GM12875 (cell line): ENCODE measurements at regions not wholly inside any gene's neighbourhood (a gene's known extent, or its start where the extent isn't known, plus 50 kb on each side); places are given as distances from the start of the nearest gene placed in this dataset.

Source experiments
- H3K4me3 ChIP-seq: one replicate; pipeline ENCODE4 v1.5.1; 2011; ENCODE audit warnings: low read depth, low read length, control low read depth
- TF ChIP-seq, protein P1 (sequence below): IDR thresholded peaks from 2 replicates; pipeline ENCODE4 v1.5.1; 2011; ENCODE audit warnings: low read depth, mild to moderate bottlenecking, control low read depth, inconsistent platforms, low read length, moderate library complexity, borderline replicate concordance; ENCODE audit not compliant: insufficient read depth

DNA sequence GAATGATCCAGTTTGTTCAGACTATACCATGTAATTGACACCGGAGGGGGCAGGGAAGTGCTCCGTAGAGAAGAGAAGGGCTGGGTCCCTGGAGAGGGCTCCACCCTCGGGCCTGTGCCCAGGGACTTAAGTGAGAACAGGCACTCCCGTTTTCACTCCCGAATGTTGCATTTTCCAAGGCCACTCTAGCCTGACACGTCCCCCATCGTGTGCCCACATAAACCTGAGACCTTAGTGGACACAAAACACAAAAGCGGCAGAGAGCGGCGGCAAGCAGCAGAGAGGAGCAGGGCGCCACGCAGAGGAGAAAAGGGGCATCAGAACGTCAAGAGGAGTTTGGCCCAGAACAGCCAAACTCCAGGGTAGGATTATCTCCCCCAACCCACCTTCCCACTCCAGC is 1405.1 kb downstream of the GRIK2 start:
- H3K4me3 ChIP-seq, result no peak overlapping the region
- TF ChIP-seq, protein P1, sequence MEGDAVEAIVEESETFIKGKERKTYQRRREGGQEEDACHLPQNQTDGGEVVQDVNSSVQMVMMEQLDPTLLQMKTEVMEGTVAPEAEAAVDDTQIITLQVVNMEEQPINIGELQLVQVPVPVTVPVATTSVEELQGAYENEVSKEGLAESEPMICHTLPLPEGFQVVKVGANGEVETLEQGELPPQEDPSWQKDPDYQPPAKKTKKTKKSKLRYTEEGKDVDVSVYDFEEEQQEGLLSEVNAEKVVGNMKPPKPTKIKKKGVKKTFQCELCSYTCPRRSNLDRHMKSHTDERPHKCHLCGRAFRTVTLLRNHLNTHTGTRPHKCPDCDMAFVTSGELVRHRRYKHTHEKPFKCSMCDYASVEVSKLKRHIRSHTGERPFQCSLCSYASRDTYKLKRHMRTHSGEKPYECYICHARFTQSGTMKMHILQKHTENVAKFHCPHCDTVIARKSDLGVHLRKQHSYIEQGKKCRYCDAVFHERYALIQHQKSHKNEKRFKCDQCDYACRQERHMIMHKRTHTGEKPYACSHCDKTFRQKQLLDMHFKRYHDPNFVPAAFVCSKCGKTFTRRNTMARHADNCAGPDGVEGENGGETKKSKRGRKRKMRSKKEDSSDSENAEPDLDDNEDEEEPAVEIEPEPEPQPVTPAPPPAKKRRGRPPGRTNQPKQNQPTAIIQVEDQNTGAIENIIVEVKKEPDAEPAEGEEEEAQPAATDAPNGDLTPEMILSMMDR, result no peak

DNA sequence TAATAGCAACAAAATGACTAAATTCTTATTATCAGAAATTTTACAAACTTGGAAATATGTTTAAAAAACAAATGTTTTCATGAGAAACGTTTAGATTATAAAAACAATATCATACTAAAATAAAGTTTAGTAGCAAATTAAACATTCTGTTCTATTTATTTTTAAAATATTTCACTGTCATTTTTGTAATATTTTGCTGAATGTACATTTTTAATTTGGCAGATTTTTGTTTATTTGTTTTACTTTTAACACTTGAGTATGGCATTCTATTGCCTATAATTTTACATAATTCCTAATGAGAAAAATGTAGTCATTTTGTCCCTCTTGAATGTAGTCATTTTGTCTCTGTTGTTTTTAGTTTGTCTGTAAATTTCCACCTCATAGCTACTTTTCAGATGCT is 1400.2 kb downstream of the GRIK2 start:
- H3K4me3 ChIP-seq, result no peak overlapping the region
- TF ChIP-seq, protein P1, result no peak

DNA sequence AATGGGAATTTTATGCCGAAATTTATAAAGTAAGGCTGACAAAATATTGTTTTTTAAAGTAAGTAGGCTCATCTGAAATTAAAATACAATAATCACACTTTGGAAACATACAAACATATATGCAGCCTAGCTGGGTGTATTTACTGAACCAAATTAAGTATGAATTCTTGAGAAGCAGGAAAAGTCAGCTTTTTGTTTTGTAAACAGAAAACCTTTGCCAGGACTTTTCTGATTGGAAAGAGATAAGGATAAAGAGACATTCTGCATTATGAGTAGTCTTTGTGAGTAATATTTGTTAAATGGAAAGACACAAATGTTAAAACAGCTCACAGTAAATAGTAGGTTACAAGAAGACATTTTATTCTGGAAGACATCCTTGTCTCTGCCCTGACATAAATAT is 1380.8 kb downstream of the GRIK2 start:
- TF ChIP-seq, protein P1, result no peak
- H3K4me3 ChIP-seq, result no peak overlapping the region

DNA sequence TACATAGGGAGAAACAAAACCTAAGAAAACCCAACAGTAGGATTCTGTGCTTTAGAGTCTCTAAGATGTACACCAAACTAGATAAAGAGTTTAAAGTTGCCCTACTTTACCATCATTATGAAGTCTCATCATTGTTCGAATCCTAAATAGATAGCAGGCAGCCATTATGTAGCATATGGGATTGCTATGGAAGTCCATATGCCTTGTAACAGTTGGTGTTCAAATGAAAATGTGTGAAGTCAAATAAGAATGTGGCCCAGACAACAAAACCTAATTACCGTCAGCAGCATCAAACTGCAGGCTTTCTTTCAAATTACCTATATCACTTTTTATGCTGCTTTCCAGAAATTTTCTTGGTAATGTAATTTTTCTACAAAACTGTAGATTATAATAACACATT is 1380.1 kb downstream of the GRIK2 start:
- TF ChIP-seq, protein P1, result no peak
- H3K4me3 ChIP-seq, result no peak overlapping the region

DNA sequence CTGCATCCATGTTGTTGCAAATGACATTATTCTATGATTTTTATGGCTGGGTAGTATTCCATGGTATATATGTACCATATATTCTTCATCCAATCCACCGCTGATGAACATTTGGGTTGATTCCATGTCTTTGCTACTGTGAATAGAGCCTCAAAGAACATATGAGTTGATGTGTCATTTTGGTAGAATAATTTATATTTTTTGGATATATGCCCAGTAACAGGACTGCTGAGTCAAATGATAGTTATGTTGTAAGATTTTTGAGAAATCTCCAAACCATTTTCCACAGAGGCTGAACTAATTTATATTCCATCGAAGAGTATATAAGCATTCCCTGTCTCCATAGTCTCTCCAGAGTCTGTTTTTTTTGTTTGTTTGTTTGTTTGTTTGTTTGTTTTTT is 1373.5 kb downstream of the GRIK2 start:
- H3K4me3 ChIP-seq, result no peak overlapping the region
- TF ChIP-seq, protein P1, result no peak

DNA sequence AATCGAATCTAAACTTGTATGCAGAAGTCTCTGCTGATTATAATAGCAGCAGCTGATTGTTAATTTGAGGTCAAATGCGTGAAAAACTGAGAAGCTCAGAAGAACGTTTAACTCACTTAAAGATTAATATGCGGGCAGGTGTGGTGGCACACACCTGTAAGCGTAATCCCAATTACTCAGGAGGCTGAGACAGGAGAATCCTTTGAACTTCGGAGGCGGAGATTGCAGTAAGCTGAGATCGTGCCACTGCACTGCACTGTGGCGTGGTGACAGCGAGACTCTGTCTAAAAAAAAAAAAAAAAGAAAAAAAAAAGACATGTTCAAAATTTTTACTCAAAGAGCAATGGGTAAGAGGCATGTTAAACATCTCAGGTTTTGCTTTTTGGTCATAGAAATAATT is 1370.8 kb downstream of the GRIK2 start:
- TF ChIP-seq, protein P1, result no peak

DNA sequence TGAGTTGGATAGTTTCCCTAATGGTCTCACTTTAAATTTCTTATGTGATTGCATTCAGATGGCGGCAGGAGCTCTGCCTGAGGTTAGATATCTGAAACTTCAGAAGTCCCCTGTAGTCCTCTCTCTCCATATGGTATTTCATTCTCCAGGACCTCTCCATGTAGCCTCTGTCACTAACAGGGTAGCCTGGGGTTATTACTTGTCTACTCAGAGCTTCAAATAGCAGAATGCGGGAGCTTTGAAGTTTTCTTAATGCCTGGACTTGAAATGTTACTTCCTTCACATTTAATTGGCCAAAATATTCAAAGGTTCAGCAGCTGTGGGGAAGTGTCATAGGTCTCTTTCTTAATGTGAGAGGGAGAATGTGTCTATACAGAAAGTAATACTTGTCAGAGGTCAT is 1370.4 kb downstream of the GRIK2 start:
- no peak overlapping the region for H3K4me3 ChIP-seq
- TF ChIP-seq, protein P1, result no peak

More for the DNA sequence above, 1370.8 kb downstream of the GRIK2 start:
- H3K4me3 ChIP-seq, result no peak overlapping the region
